ENCODE measurements at regions not wholly inside any gene's neighbourhood (a gene's known extent, or its start where the extent isn't known, plus 50 kb on each side); places are given as distances from the start of the nearest gene placed in this dataset.

DNA sequence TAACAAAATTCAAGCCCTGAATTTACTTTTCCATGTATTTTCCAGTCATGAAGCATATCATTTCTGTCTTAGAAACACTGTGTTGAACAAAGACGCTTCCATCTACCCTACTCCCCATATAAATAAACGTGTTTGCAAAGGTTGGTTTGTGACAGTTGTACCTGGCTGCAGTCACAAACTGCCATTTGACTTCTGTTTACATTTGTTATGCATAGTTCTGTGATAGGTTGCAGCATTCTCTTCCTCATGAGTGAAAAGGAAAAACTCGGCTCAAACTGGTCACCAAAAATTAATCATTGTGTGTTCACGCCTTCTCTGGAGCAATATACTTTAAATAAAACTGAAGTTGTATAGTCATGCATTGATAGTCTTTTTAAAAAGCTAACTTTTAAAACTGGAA is 69.3 kb upstream of the MOCS2 start:
- TF ChIP-seq, protein P1, sequence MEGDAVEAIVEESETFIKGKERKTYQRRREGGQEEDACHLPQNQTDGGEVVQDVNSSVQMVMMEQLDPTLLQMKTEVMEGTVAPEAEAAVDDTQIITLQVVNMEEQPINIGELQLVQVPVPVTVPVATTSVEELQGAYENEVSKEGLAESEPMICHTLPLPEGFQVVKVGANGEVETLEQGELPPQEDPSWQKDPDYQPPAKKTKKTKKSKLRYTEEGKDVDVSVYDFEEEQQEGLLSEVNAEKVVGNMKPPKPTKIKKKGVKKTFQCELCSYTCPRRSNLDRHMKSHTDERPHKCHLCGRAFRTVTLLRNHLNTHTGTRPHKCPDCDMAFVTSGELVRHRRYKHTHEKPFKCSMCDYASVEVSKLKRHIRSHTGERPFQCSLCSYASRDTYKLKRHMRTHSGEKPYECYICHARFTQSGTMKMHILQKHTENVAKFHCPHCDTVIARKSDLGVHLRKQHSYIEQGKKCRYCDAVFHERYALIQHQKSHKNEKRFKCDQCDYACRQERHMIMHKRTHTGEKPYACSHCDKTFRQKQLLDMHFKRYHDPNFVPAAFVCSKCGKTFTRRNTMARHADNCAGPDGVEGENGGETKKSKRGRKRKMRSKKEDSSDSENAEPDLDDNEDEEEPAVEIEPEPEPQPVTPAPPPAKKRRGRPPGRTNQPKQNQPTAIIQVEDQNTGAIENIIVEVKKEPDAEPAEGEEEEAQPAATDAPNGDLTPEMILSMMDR (IDR thresholded peaks at IDR 0.05), result no peak

DNA sequence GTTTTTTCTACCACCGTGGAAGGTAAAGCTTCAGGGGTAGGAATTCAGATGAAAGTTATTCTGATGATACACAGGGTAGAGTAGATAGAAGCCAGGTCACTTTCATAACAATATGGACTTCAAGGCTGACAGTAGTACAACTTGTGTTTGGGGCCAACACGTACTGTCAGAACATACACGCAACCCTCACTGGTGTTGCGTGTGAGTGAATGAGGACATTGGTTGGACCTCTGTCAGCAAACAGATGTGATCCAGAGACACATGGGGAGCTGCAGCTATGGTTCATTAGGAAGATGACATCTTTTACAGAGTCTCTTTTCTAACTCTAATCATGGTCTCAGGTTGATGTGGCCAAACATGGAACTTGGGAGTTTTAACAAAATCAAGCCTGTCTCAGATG is 70.1 kb upstream of the MOCS2 start:
- Histone ChIP-seq H3K4me1 (no peaks in the 10 kb centered on the region), H3K9me3 (no peaks in the 10 kb centered on the region), H3K4me3 (no peak overlapping the region), H3K27me3 (no peaks in the 10 kb centered on the region), H3K27ac (no peak overlapping the region), H3K36me3 (no peaks in the 10 kb centered on the region)
- TF ChIP-seq, protein P1 (IDR thresholded peaks at IDR 0.05), result no peak
- DNase-seq (ENCODE audit: low spot score), result no peak

More for the DNA sequence above, 69.3 kb upstream of the MOCS2 start:
- no peak overlapping the region for H3K27ac ChIP-seq
- DNase-seq (ENCODE audit: low spot score), result no peak
- H3K27me3 ChIP-seq, result no peaks in the 10 kb centered on the region
- no peaks in the 10 kb centered on the region for H3K4me1 ChIP-seq
- H3K9me3 ChIP-seq, result no peaks in the 10 kb centered on the region
- no peaks in the 10 kb centered on the region for H3K36me3 ChIP-seq
- no peak overlapping the region for H3K4me3 ChIP-seq

DNA sequence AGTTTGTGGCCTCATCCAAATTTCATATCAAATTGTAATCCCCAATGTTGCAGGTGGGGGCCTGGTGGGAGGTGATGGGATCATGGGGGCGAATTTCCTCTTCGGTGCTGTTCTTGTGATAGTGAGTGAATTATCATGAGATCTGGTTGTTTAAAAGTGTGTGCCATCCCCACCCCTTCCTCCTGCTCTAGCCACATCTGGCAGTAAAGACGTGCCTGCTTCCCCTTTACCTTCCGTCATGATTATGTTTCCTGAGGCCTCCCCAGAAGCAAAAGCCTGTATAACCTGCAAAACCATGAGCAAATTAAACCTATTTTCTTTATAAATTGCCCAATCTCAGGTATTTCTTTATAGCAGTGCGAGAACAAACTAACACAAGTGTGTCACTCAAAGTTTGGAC is 71.0 kb upstream of the MOCS2 start:
- Histone ChIP-seq H3K4me1 (no peaks in the 10 kb centered on the region), H3K4me3 (no peak overlapping the region), H3K9me3 (no peaks in the 10 kb centered on the region), H3K27ac (no peak overlapping the region), H3K36me3 (no peaks in the 10 kb centered on the region), H3K27me3 (no peaks in the 10 kb centered on the region)
- TF ChIP-seq, protein P1 (IDR thresholded peaks at IDR 0.05), result no peak
- DNase-seq (ENCODE audit: low spot score), result no peak

DNA sequence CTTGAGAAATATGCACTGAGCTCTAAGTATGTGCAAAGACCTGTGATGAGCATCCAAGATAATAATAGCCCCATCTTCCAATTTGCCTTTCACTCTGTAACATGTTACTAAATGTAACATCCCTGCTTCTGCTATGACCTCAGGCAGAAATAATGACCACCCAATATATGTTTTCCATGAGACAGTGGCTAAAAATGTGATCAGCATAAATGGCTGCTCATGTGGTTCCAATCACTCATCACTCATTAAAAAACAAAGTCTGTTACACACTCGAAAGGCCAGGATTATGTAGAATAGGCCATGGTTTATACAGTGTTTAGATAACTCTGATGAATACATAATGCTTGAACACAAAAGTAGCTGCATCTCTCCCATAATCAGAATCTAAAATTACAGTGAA is 71.4 kb upstream of the MOCS2 start:
- Histone ChIP-seq H3K27me3 (no peaks in the 10 kb centered on the region), H3K9me3 (no peaks in the 10 kb centered on the region), H3K4me1 (no peaks in the 10 kb centered on the region), H3K27ac (no peak overlapping the region), H3K4me3 (no peak overlapping the region), H3K36me3 (no peaks in the 10 kb centered on the region)
- TF ChIP-seq, protein P1 (IDR thresholded peaks at IDR 0.05), result no peak
- no peak for DNase-seq (ENCODE audit: low spot score)

DNA sequence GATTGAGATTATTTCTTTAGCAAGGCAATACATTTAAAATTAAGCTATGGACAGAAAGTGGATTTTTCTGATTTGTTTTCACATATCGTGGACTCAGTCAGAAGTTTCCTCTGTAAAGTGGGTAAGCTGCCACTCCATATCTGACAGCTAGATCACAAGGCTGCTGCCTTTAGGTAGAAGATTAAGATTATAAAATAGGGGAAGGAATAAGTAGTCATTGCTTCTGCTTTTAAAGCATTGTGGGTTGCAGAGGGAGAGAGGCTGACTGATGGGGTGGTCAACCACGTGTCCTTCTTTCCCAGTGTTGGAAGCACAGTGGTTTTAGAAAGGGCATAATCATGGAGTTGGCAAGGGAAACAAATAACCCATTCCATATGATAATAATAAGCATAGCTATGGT is 74.3 kb upstream of the MOCS2 start:
- no peaks in the 10 kb centered on the region for H3K4me1 ChIP-seq
- H3K9me3 ChIP-seq, result no peaks in the 10 kb centered on the region
- H3K4me3 ChIP-seq, result no peak overlapping the region
- no peaks in the 10 kb centered on the region for H3K36me3 ChIP-seq
- DNase-seq (ENCODE audit: low spot score), result no peak
- TF ChIP-seq, protein P1 (IDR thresholded peaks at IDR 0.05), result no peak
- no peak overlapping the region for H3K27ac ChIP-seq
- no peaks in the 10 kb centered on the region for H3K27me3 ChIP-seq

DNA sequence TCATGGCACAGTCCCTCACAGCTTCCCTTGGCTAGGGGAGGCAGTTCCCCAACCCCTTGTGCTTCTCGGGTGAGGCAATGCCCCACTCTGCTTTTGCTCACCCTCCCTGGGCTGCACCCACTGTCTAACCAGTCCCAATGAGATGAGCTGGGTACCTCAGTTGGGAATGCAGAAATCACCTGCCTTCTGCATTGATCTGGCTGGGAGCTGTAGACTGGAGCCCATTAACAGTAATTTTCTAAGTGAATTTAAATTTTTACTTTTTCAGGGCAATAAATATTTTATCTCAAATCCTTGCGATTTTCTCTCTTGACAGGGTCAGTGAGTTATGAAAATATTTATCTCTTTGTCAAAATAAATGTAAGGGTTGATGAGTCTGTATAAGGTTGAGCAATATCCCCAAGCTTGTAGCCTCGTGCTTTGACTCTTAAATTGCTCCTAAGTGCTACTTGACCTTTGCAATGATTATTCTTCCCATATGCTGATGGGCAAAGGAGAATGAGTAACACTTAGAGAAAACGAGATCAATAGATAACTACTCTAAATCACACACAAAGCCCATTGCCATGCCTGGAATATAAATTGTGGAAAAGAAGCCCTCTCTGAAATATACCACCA is 82.1 kb upstream of the MOCS2 start:
- Histone ChIP-seq H3K9me3 (peaks cover 0 to 7% of the 10 kb centered on the region in 2 donors), H3K4me1 (no peaks in the 10 kb centered on the region), H3K27ac (no peak overlapping the region), H3K27me3 (no peaks in the 10 kb centered on the region), H3K4me3 (no peak overlapping the region), H3K36me3 (no peaks in the 10 kb centered on the region)
- DNase-seq (ENCODE audit: low spot score), result no peak
- TF ChIP-seq, protein P1 (IDR thresholded peaks at IDR 0.05), result no peak

All from right atrium auricular region (tissue), 2 donors.